ENCODE measurements at regions not wholly inside any gene's neighbourhood (a gene's known extent, or its start where the extent isn't known, plus 50 kb on each side); places are given as distances from the start of the nearest gene placed in this dataset.

DNA sequence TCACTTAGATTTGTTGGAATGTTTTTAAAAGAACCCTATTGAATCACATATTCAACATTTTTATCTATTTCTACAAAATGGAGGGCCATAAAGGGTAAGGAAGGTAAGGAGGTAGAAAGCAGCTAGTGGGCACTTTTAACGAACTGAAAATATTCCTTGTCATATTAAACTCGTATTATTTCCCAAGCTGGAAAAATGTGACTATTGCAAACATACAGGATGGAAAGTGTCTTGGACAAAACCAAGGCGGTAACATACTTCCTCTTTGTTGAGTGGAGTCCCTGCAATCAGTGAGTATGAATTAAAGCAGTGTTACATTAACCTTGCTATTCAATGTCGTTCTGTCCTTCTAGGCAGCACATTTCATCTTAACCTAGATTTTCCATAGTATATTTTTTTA, 165.6 kb downstream of the RCN1 start:
- TF ChIP-seq, protein P1, sequence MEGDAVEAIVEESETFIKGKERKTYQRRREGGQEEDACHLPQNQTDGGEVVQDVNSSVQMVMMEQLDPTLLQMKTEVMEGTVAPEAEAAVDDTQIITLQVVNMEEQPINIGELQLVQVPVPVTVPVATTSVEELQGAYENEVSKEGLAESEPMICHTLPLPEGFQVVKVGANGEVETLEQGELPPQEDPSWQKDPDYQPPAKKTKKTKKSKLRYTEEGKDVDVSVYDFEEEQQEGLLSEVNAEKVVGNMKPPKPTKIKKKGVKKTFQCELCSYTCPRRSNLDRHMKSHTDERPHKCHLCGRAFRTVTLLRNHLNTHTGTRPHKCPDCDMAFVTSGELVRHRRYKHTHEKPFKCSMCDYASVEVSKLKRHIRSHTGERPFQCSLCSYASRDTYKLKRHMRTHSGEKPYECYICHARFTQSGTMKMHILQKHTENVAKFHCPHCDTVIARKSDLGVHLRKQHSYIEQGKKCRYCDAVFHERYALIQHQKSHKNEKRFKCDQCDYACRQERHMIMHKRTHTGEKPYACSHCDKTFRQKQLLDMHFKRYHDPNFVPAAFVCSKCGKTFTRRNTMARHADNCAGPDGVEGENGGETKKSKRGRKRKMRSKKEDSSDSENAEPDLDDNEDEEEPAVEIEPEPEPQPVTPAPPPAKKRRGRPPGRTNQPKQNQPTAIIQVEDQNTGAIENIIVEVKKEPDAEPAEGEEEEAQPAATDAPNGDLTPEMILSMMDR (IDR thresholded peaks at IDR 0.05; ENCODE audit: low read depth, low read length, missing control alignments) = no peak
- no peak overlapping the region for H3K4me3 ChIP-seq (replicated peaks; ENCODE audit: low read depth, low read length)
- no peak for DNase-seq (ENCODE audit: extremely low read depth, low read depth)

DNA sequence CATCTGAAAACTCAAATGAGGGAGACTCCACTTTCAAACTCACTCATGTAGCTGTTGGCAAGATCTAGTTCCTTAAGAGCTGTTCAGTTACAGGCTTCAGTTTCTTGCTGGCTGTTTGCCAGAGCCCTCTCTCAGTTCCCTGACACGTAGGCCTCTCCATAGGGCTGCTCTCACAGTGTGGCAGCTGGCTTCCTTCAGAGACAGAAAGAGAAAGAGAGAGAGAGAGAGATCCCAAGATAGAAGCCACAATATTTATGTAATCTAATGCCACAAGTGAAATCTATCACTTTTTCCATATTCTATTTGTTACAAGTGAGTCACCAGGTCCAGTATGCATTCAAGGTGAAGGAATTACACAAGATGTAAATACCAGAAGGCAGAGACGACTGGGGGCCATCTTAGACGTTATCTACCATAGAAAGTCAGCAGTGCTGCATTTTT, 168.8 kb downstream of the RCN1 start:
- H3K4me3 ChIP-seq (replicated peaks; ENCODE audit: low read depth, low read length) = no peak overlapping the region
- DNase-seq (ENCODE audit: extremely low read depth, low read depth) = no peak
- TF ChIP-seq, protein P1 (IDR thresholded peaks at IDR 0.05; ENCODE audit: low read depth, low read length, missing control alignments) = no peak

DNA sequence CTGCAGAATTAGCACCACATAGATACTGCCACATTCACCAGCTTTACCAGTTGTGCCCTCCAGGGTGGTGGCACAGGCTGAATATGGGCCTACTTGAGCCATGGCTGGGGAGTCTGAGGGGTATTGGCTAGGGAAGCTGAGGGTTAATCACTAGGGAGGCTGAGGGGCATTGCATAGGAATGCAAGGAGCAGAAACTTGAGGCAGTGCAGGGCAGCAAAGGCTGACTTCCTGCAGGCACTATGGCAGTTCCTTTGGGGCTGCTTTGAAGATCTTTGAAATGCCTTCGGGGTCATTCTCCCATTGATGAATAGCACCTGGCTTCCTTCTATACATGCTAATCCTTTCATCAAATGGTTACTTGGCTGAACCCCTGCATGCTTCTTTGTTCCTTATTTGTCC, 171.5 kb downstream of the RCN1 start:
- TF ChIP-seq, protein P1 (IDR thresholded peaks at IDR 0.05; ENCODE audit: low read depth, low read length, missing control alignments) = no peak
- DNase-seq (ENCODE audit: extremely low read depth, low read depth) = no peak
- no peak overlapping the region for H3K4me3 ChIP-seq (replicated peaks; ENCODE audit: low read depth, low read length)

DNA sequence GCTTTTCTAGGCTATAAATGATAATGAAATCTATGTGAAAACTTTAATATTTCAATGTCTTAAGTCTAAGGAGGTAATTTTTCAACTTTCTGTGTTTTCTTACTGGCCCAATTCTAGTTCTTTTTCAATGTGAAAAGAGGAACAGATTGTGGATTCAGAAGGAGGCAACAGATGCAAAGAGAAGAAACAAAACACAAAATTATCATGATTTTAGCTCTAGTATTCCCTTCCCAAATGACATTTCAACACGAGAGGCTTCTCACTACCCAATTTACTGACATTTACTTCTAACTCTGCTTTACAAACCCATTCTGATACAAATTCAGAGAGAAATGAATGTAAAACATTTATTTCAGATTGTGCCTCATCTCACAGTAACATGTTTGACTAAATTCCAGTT, 169.4 kb downstream of the WT1 start:
- no peak for DNase-seq (ENCODE audit: extremely low read depth, low read depth)
- TF ChIP-seq, protein P1 (IDR thresholded peaks at IDR 0.05; ENCODE audit: low read depth, low read length, missing control alignments) = no peak
- no peak overlapping the region for H3K4me3 ChIP-seq (replicated peaks; ENCODE audit: low read depth, low read length)

DNA sequence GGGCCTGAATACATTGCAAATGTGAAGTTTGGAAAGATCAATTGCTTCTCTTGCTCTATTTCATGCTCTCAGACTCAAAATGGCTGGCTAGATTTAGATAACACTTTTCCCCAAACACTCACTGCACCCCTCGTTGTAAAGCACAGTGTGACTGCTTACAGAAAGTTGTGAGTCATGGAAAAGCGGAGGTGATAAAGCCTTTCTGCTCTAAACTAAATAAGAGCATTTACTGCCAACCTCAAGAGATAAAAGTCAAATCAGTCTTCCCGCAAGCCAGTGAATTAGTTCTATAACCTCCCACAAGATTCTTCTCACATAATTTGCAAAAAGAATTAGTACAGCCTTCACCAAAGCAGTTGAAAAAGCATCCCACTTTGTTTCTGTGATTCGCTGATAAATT, 168.7 kb downstream of the WT1 start:
- no peak for DNase-seq (ENCODE audit: extremely low read depth, low read depth)
- TF ChIP-seq, protein P1 (IDR thresholded peaks at IDR 0.05; ENCODE audit: low read depth, low read length, missing control alignments) = no peak
- H3K4me3 ChIP-seq (replicated peaks; ENCODE audit: low read depth, low read length) = no peak overlapping the region

DNA sequence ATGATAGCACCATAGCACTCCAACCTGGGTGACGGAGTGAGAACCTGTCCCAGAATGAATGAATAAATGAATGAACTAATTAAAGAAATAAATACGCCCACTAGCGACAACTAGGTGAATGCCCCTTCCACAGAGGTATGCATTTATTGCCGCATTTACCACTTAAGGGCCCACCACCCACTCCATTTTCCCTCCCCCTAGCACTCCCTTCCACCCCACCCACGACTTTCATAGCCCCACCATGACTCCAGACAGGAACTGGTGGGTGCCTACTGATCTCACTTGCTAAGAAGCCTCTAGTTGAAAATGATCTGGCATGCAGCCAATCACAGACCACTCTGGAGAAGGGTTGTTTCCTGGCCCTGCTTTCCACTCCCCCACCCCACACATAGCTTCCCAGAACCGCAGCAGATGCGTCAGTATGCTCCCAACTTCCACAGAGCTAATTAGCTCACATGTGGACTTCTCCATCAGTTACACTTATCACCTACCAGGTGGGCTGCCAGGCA, 167.6 kb downstream of the WT1 start:
- H3K4me3 ChIP-seq (replicated peaks; ENCODE audit: low read depth, low read length) = no peak overlapping the region
- no peak for DNase-seq (ENCODE audit: extremely low read depth, low read depth)
- TF ChIP-seq, protein P1 (IDR thresholded peaks at IDR 0.05; ENCODE audit: low read depth, low read length, missing control alignments) = no peak

DNA sequence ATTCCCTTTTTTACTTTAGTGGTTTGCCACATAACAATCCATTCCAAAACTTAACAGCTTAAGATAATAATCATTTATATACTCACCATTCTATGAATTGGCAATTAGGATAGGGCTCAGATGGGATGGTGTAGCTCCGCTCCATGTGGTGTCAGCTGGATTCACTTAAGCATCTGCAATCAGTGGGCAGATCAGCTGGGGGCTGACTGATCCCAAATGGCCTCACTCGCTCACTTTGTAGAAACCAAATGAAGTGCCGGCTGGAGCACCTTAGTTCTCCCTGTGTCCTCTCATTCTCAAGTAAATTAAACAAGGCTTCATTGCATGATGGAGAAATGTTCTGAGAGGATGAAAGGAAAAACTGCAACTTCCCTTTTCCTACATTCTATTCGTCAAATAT, 161.4 kb downstream of the WT1 start:
- TF ChIP-seq, protein P1 (IDR thresholded peaks at IDR 0.05; ENCODE audit: low read depth, low read length, missing control alignments) = no peak
- no peak for DNase-seq (ENCODE audit: extremely low read depth, low read depth)
- no peak overlapping the region for H3K4me3 ChIP-seq (replicated peaks; ENCODE audit: low read depth, low read length)
